A549 (cell line): ENCODE measurements at regions not wholly inside any gene's neighbourhood (a gene's known extent, or its start where the extent isn't known, plus 50 kb on each side); places are given as distances from the start of the nearest gene placed in this dataset.

ENCODE experiments used
- KDM1A ChIP-seq: fragments of 200-600 bp; sonication (generic); IDR thresholded peaks from 2 replicates; pipeline ENCODE4 v1.6.1; 2016; ENCODE audit warnings: low read depth, mild to moderate bottlenecking
- NFE2L2 ChIP-seq: fragments of 150-350 bp; conservative IDR thresholded peaks from 2 replicates; pipeline ENCODE4 v1.6.1; 2014; ENCODE audit warnings: low read length
- TF ChIP-seq, protein P1 (sequence below): fragments of >200 bp; sonication (Bioruptor Twin); formaldehyde crosslinking; IDR thresholded peaks from 3 replicates; pipeline ENCODE4 v1.5.1; 2016

GRCh38 chr4:100581337-100581736 is 63.5 kb upstream of the EMCN start:
- no peak for TF ChIP-seq NFE2L2
- TF ChIP-seq, protein P1, sequence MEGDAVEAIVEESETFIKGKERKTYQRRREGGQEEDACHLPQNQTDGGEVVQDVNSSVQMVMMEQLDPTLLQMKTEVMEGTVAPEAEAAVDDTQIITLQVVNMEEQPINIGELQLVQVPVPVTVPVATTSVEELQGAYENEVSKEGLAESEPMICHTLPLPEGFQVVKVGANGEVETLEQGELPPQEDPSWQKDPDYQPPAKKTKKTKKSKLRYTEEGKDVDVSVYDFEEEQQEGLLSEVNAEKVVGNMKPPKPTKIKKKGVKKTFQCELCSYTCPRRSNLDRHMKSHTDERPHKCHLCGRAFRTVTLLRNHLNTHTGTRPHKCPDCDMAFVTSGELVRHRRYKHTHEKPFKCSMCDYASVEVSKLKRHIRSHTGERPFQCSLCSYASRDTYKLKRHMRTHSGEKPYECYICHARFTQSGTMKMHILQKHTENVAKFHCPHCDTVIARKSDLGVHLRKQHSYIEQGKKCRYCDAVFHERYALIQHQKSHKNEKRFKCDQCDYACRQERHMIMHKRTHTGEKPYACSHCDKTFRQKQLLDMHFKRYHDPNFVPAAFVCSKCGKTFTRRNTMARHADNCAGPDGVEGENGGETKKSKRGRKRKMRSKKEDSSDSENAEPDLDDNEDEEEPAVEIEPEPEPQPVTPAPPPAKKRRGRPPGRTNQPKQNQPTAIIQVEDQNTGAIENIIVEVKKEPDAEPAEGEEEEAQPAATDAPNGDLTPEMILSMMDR = no peak
- TF ChIP-seq KDM1A = no peak
